WTC11 (cell line): ENCODE measurements at regions not wholly inside any gene's neighbourhood (a gene's known extent, or its start where the extent isn't known, plus 50 kb on each side); places are given as distances from the start of the nearest gene placed in this dataset.

ENCODE experiments used
- ATAC-seq: fragments of 200-7000 bp; cut with Tn5 transposase; 2 replicates; pipeline ENCODE4 v1.10.0; 2021; ENCODE audit warnings: mild to moderate bottlenecking, moderate library complexity
- CTCF ChIA-PET: fragments of 300-600 bp; sonication (Branson Sonifier 250); formaldehyde crosslinking; loops from one replicate; lab custom pipeline; 2021; ENCODE audit warnings: antibody characterized with exemption; lab: Charles Lee
- POLR2A ChIA-PET: fragments of 350-600 bp; sonication (Branson Sonifier 250); formaldehyde crosslinking; loops from one replicate; lab custom pipeline; 2021; ENCODE audit warnings: antibody characterized with exemption; lab: Charles Lee
- DNase-seq: peaks from one replicate; pipeline ENCODE4 v3.0.0; 2021; ENCODE audit warnings: low spot score
- H3K27ac Mint-ChIP-seq: 2 replicates; pipeline ENCODE4 v1.8.0; 2021; ENCODE audit warnings: mixed read lengths
- H3K27me3 Mint-ChIP-seq: 2 replicates; pipeline ENCODE4 v1.8.0; 2021; ENCODE audit warnings: low read depth, mild to moderate bottlenecking, moderate library complexity, mixed read lengths
- H3K36me3 Mint-ChIP-seq: 2 replicates; pipeline ENCODE4 v1.8.0; 2021; ENCODE audit warnings: mixed read lengths
- H3K4me1 Mint-ChIP-seq: 2 replicates; pipeline ENCODE4 v1.8.0; 2022; ENCODE audit warnings: mixed read lengths
- H3K4me3 Mint-ChIP-seq: 2 replicates; pipeline ENCODE4 v1.8.0; 2021; ENCODE audit warnings: mild to moderate bottlenecking, moderate library complexity, mixed read lengths
- H3K9me3 Mint-ChIP-seq: 2 replicates; pipeline ENCODE4 v1.8.0; 2021; ENCODE audit warnings: mixed read lengths
- EMX1 ChIP-seq: fragments of 250-450 bp; sonication (Bioruptor Pico); IDR thresholded peaks from 2 replicates; pipeline ENCODE4 v1.8.0; 2021; ENCODE audit warnings: mild to moderate bottlenecking
- FOXP1 ChIP-seq: sonication (generic); formaldehyde crosslinking; IDR thresholded peaks from 2 replicates; pipeline ENCODE4 v1.8.0; 2022; ENCODE audit warnings: missing genetic modification reagents, mild to moderate bottlenecking, moderate library complexity, borderline replicate concordance
- JAZF1 ChIP-seq: fragments of 250-450 bp; sonication (Bioruptor Pico); IDR thresholded peaks from 2 replicates; pipeline ENCODE4 v1.9.0; 2021; ENCODE audit warnings: moderate library complexity, mild to moderate bottlenecking, inconsistent platforms
- JUN ChIP-seq: sonication (generic); formaldehyde crosslinking; IDR thresholded peaks from 2 replicates; pipeline ENCODE4 v1.8.0; 2023; ENCODE audit warnings: mild to moderate bottlenecking, missing genetic modification reagents
- MLX ChIP-seq: sonication (generic); formaldehyde crosslinking; IDR thresholded peaks from 2 replicates; pipeline ENCODE4 v1.8.1; 2023; ENCODE audit warnings: mild to moderate bottlenecking, missing genetic modification reagents, moderate library complexity
- NFE2L1 ChIP-seq: sonication (generic); formaldehyde crosslinking; IDR thresholded peaks from 2 replicates; pipeline ENCODE4 v1.8.1; 2023; ENCODE audit warnings: missing genetic modification reagents
- OVOL2 ChIP-seq: fragments of 250-450 bp; sonication (Bioruptor Pico); IDR thresholded peaks from 2 replicates; pipeline ENCODE4 v1.9.0; 2021; ENCODE audit warnings: mild to moderate bottlenecking, borderline replicate concordance
- SP1 ChIP-seq: sonication (generic); formaldehyde crosslinking; conservative IDR thresholded peaks from 2 replicates; pipeline ENCODE4 v1.8.1; 2022; ENCODE audit warnings: missing genetic modification reagents
- TEAD1 ChIP-seq: sonication (generic); formaldehyde crosslinking; IDR thresholded peaks from 2 replicates; pipeline ENCODE4 v1.8.0; 2022; ENCODE audit warnings: mild to moderate bottlenecking, missing genetic modification reagents
- ZMAT4 ChIP-seq: fragments of 250-450 bp; sonication (Bioruptor Pico); IDR thresholded peaks from 2 replicates; pipeline ENCODE4 v1.9.0; 2021; ENCODE audit warnings: mild to moderate bottlenecking
- ZNF219 ChIP-seq: sonication (generic); formaldehyde crosslinking; IDR thresholded peaks from 2 replicates; pipeline ENCODE4 v1.8.0; 2023; ENCODE audit warnings: missing genetic modification reagents, mild to moderate bottlenecking, borderline replicate concordance
- ZNF232 ChIP-seq: sonication (generic); formaldehyde crosslinking; IDR thresholded peaks from 2 replicates; pipeline ENCODE4 v1.8.0; 2022; ENCODE audit warnings: mild to moderate bottlenecking, missing genetic modification reagents
- ZNF396 ChIP-seq: fragments of 250-450 bp; sonication (Bioruptor Pico); IDR thresholded peaks from 2 replicates; pipeline ENCODE4 v1.8.0; 2021; ENCODE audit warnings: mild to moderate bottlenecking, moderate library complexity, borderline replicate concordance
- ZNF416 ChIP-seq: fragments of 250-450 bp; sonication (Bioruptor Pico); IDR thresholded peaks from 2 replicates; pipeline ENCODE4 v1.9.0; 2021; ENCODE audit warnings: mild to moderate bottlenecking, inconsistent platforms
- TF ChIP-seq, protein P1 (sequence below): sonication (generic); formaldehyde crosslinking; IDR thresholded peaks from 2 replicates; pipeline ENCODE4 v1.8.0; 2023; ENCODE audit warnings: missing genetic modification reagents
- TF ChIP-seq, protein P2 (sequence below): sonication (generic); formaldehyde crosslinking; IDR thresholded peaks from 2 replicates; pipeline ENCODE4 v1.8.0; 2022; ENCODE audit warnings: missing genetic modification reagents
- TF ChIP-seq, protein P3 (sequence below): fragments of 200-600 bp; IDR thresholded peaks from 2 replicates; pipeline ENCODE4 v1.8.0; 2022; ENCODE audit warnings: antibody characterized with exemption
- TF ChIP-seq, protein P4 (sequence below): sonication (generic); formaldehyde crosslinking; IDR thresholded peaks from 2 replicates; pipeline ENCODE4 v1.8.0; 2022; ENCODE audit warnings: mild to moderate bottlenecking, missing genetic modification reagents
- TF ChIP-seq, protein P5 (sequence below): sonication (generic); formaldehyde crosslinking; IDR thresholded peaks from 2 replicates; pipeline ENCODE4 v1.8.1; 2023; ENCODE audit warnings: mild to moderate bottlenecking, missing genetic modification reagents

DNA sequence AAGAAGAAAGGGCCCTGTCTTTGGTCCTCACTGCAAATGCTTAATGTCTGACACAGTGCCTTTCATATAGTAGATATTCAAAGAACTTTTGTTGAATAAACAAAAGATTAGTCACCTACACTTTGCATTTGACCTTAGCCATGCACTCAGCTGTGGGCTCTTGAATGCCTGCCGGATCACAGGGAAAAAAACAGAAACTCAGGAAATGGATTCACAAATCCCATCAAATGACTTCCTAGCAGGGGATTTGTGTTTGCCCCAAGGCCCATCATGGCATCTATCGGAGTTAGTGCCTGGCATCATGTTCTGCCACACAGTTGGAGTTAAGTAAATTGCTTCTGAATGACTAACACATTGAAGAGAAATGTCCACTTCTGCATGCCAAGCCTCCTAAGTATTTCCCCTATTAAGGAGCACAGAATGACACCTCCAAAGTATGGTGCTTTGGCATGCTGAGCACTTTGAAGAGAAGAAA, 72.3 kb upstream of the DST start:
- Mint-ChIP-seq H3K27me3 (no peaks in the 10 kb centered on the region), H3K4me1 (peaks cover 76% of the 10 kb centered on the region), H3K4me3 (no peak overlapping the region), H3K9me3 (peaks cover 19% of the 10 kb centered on the region), H3K27ac (peak overlapping the region; percentile 44), H3K36me3 (peaks cover 18% of the 10 kb centered on the region)
- CTCF ChIA-PET = interaction anchor here (2.3 to 6.5 kb wide), 3 partner anchors 129 to 188 kb away, joined by 7 to 66 read pairs (median 9); no protein-coding TSS in a partner anchor
- DNase-seq (no peak), ATAC-seq (peak; percentile 44)
- POLR2A ChIA-PET = no interaction called here
- TF ChIP-seq, protein P1, sequence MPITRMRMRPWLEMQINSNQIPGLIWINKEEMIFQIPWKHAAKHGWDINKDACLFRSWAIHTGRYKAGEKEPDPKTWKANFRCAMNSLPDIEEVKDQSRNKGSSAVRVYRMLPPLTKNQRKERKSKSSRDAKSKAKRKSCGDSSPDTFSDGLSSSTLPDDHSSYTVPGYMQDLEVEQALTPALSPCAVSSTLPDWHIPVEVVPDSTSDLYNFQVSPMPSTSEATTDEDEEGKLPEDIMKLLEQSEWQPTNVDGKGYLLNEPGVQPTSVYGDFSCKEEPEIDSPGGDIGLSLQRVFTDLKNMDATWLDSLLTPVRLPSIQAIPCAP (CRISPR knock-in tag) = no peak
- TF ChIP-seq, protein P2, sequence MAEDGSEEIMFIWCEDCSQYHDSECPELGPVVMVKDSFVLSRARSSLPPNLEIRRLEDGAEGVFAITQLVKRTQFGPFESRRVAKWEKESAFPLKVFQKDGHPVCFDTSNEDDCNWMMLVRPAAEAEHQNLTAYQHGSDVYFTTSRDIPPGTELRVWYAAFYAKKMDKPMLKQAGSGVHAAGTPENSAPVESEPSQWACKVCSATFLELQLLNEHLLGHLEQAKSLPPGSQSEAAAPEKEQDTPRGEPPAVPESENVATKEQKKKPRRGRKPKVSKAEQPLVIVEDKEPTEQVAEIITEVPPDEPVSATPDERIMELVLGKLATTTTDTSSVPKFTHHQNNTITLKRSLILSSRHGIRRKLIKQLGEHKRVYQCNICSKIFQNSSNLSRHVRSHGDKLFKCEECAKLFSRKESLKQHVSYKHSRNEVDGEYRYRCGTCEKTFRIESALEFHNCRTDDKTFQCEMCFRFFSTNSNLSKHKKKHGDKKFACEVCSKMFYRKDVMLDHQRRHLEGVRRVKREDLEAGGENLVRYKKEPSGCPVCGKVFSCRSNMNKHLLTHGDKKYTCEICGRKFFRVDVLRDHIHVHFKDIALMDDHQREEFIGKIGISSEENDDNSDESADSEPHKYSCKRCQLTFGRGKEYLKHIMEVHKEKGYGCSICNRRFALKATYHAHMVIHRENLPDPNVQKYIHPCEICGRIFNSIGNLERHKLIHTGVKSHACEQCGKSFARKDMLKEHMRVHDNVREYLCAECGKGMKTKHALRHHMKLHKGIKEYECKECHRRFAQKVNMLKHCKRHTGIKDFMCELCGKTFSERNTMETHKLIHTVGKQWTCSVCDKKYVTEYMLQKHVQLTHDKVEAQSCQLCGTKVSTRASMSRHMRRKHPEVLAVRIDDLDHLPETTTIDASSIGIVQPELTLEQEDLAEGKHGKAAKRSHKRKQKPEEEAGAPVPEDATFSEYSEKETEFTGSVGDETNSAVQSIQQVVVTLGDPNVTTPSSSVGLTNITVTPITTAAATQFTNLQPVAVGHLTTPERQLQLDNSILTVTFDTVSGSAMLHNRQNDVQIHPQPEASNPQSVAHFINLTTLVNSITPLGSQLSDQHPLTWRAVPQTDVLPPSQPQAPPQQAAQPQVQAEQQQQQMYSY (CRISPR knock-in tag) = peak; percentile 53
- TF ChIP-seq JAZF1 = no peak
- TF ChIP-seq TEAD1 (CRISPR knock-in tag) = no peak

- POLR2A ChIA-PET = no interaction called here
- no peak for TF ChIP-seq ZMAT4 (CRISPR knock-in tag)
- TF ChIP-seq ZNF219 (CRISPR knock-in tag) = no peak
- no peak for TF ChIP-seq NFE2L1 (CRISPR knock-in tag)
- no peak for TF ChIP-seq OVOL2 (CRISPR knock-in tag)
- TF ChIP-seq, protein P3, sequence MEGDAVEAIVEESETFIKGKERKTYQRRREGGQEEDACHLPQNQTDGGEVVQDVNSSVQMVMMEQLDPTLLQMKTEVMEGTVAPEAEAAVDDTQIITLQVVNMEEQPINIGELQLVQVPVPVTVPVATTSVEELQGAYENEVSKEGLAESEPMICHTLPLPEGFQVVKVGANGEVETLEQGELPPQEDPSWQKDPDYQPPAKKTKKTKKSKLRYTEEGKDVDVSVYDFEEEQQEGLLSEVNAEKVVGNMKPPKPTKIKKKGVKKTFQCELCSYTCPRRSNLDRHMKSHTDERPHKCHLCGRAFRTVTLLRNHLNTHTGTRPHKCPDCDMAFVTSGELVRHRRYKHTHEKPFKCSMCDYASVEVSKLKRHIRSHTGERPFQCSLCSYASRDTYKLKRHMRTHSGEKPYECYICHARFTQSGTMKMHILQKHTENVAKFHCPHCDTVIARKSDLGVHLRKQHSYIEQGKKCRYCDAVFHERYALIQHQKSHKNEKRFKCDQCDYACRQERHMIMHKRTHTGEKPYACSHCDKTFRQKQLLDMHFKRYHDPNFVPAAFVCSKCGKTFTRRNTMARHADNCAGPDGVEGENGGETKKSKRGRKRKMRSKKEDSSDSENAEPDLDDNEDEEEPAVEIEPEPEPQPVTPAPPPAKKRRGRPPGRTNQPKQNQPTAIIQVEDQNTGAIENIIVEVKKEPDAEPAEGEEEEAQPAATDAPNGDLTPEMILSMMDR = no peak
- TF ChIP-seq MLX (CRISPR knock-in tag) = no peak
- TF ChIP-seq ZNF396 (CRISPR knock-in tag) = no peak
- no peak for TF ChIP-seq FOXP1 (CRISPR knock-in tag)
- TF ChIP-seq, protein P1 (CRISPR knock-in tag) = no peak
- TF ChIP-seq SP1 (CRISPR knock-in tag) = no peak
- TF ChIP-seq JUN (CRISPR knock-in tag) = no peak
- TF ChIP-seq, protein P4, sequence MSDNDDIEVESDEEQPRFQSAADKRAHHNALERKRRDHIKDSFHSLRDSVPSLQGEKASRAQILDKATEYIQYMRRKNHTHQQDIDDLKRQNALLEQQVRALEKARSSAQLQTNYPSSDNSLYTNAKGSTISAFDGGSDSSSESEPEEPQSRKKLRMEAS (CRISPR knock-in tag) = no peak
- TF ChIP-seq, protein P2 (CRISPR knock-in tag) = no peak
- no peak for TF ChIP-seq EMX1 (CRISPR knock-in tag)
- TF ChIP-seq ZNF232 (CRISPR knock-in tag) = no peak
- TF ChIP-seq ZNF416 (CRISPR knock-in tag) = no peak
- TF ChIP-seq, protein P5, sequence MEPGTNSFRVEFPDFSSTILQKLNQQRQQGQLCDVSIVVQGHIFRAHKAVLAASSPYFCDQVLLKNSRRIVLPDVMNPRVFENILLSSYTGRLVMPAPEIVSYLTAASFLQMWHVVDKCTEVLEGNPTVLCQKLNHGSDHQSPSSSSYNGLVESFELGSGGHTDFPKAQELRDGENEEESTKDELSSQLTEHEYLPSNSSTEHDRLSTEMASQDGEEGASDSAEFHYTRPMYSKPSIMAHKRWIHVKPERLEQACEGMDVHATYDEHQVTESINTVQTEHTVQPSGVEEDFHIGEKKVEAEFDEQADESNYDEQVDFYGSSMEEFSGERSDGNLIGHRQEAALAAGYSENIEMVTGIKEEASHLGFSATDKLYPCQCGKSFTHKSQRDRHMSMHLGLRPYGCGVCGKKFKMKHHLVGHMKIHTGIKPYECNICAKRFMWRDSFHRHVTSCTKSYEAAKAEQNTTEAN (CRISPR knock-in tag) = no peak
Observed at GRCh38 chr6:56714273-56714672, 71.6 kb upstream of the DST start.

More at GRCh38 chr6:56714273-56714672, 71.6 kb upstream of the DST start:
- peaks cover 11% of the 10 kb centered on the region for H3K36me3 Mint-ChIP-seq
- CTCF ChIA-PET = interaction anchor here (2.3 to 6.5 kb wide), 3 partner anchors 130 to 189 kb away, joined by 7 to 66 read pairs (median 9); no protein-coding TSS in a partner anchor
- ATAC-seq = peak; percentile 12; the same call in 1 of the 2 replicates
- no peaks in the 10 kb centered on the region for H3K27me3 Mint-ChIP-seq
- no peak overlapping the region for H3K4me3 Mint-ChIP-seq
- peaks cover 78% of the 10 kb centered on the region for H3K4me1 Mint-ChIP-seq
- H3K27ac Mint-ChIP-seq = peak overlapping the region; percentile 36; the same call in 1 of the 2 replicates
- H3K9me3 Mint-ChIP-seq = peaks cover 11% of the 10 kb centered on the region
- no peak for DNase-seq
